ENCODE measurements at regions not wholly inside any gene's neighbourhood (a gene's known extent, or its start where the extent isn't known, plus 50 kb on each side); places are given as distances from the start of the nearest gene placed in this dataset.

GRCh38 chrX:131729295-131729694 is 185.4 kb downstream of the OR13H1 start:
- TF ChIP-seq GATA2 (IDR thresholded peaks at IDR 0.05; ENCODE audit: low read depth, low read length): no peak
- no peak for TF ChIP-seq GATA3 (IDR thresholded peaks at IDR 0.05; ENCODE audit: low read depth, low read length)

- TF ChIP-seq GATA2 (IDR thresholded peaks at IDR 0.05; ENCODE audit: low read depth, low read length) (no peak), GATA3 (IDR thresholded peaks at IDR 0.05; ENCODE audit: low read depth, low read length) (no peak)
These were observed 190.7 kb downstream of the OR13H1 start for GRCh38 chrX:131734621-131735020.

- TF ChIP-seq GATA3 (IDR thresholded peaks at IDR 0.05; ENCODE audit: low read depth, low read length) (no peak), GATA2 (IDR thresholded peaks at IDR 0.05; ENCODE audit: low read depth, low read length) (no peak)
These were observed 191.3 kb downstream of the OR13H1 start for GRCh38 chrX:131735127-131735526.

GRCh38 chrX:131739823-131740222 is 195.9 kb downstream of the OR13H1 start:
- TF ChIP-seq GATA2 (IDR thresholded peaks at IDR 0.05; ENCODE audit: low read depth, low read length) (no peak), GATA3 (IDR thresholded peaks at IDR 0.05; ENCODE audit: low read depth, low read length) (no peak)

GRCh38 chrX:131741103-131741581 is 197.3 kb downstream of the OR13H1 start:
- no peak for TF ChIP-seq GATA2 (IDR thresholded peaks at IDR 0.05; ENCODE audit: low read depth, low read length)
- TF ChIP-seq GATA3 (IDR thresholded peaks at IDR 0.05; ENCODE audit: low read depth, low read length): no peak

GRCh38 chrX:131745942-131746489 is 202.1 kb downstream of the OR13H1 start:
- TF ChIP-seq GATA2 (IDR thresholded peaks at IDR 0.05; ENCODE audit: low read depth, low read length): no peak
- TF ChIP-seq GATA3 (IDR thresholded peaks at IDR 0.05; ENCODE audit: low read depth, low read length): no peak

- TF ChIP-seq GATA2 (IDR thresholded peaks at IDR 0.05; ENCODE audit: low read depth, low read length) (no peak), GATA3 (IDR thresholded peaks at IDR 0.05; ENCODE audit: low read depth, low read length) (no peak)
These were observed 202.7 kb downstream of the OR13H1 start for GRCh38 chrX:131746491-131746968.

GRCh38 chrX:131747173-131747572 is 203.3 kb downstream of the OR13H1 start:
- TF ChIP-seq GATA2 (IDR thresholded peaks at IDR 0.05; ENCODE audit: low read depth, low read length) (no peak), GATA3 (IDR thresholded peaks at IDR 0.05; ENCODE audit: low read depth, low read length) (no peak)

- TF ChIP-seq GATA2 (IDR thresholded peaks at IDR 0.05; ENCODE audit: low read depth, low read length) (no peak), GATA3 (IDR thresholded peaks at IDR 0.05; ENCODE audit: low read depth, low read length) (no peak)
These were observed 208.8 kb downstream of the OR13H1 start for GRCh38 chrX:131752493-131753198.

- no peak for TF ChIP-seq GATA3 (IDR thresholded peaks at IDR 0.05; ENCODE audit: low read depth, low read length)
- no peak for TF ChIP-seq GATA2 (IDR thresholded peaks at IDR 0.05; ENCODE audit: low read depth, low read length)
These were observed 218.9 kb downstream of the OR13H1 start for GRCh38 chrX:131762802-131763234.

- TF ChIP-seq GATA3 (IDR thresholded peaks at IDR 0.05; ENCODE audit: low read depth, low read length) (no peak), GATA2 (IDR thresholded peaks at IDR 0.05; ENCODE audit: low read depth, low read length) (no peak)
These were observed 219.8 kb downstream of the OR13H1 start for GRCh38 chrX:131763674-131764073.

GRCh38 chrX:131764216-131764615 is 220.3 kb downstream of the OR13H1 start:
- no peak for TF ChIP-seq GATA3 (IDR thresholded peaks at IDR 0.05; ENCODE audit: low read depth, low read length)
- TF ChIP-seq GATA2 (IDR thresholded peaks at IDR 0.05; ENCODE audit: low read depth, low read length): no peak

GRCh38 chrX:131778269-131779218 is 234.7 kb downstream of the OR13H1 start:
- TF ChIP-seq GATA2 (IDR thresholded peaks at IDR 0.05; ENCODE audit: low read depth, low read length) (no peak), GATA3 (IDR thresholded peaks at IDR 0.05; ENCODE audit: low read depth, low read length) (no peak)

GRCh38 chrX:131779306-131779705 is 235.4 kb downstream of the OR13H1 start:
- TF ChIP-seq GATA3 (IDR thresholded peaks at IDR 0.05; ENCODE audit: low read depth, low read length): no peak
- TF ChIP-seq GATA2 (IDR thresholded peaks at IDR 0.05; ENCODE audit: low read depth, low read length): no peak
